K562 (cell line): ENCODE measurements at regions not wholly inside any gene's neighbourhood (a gene's known extent, or its start where the extent isn't known, plus 50 kb on each side); places are given as distances from the start of the nearest gene placed in this dataset.
"Not testable (repeated sequence)": the region's sequence is repeated elsewhere in the genome, so short reads cannot be mapped to it uniquely, and the experiment has no call there.

Experiments
- ATAC-seq: fragments of 200-7000 bp; cut with Tn5 transposase; 3 replicates; pipeline ENCODE4 v1.9.1; 2020; ENCODE audit warnings: moderate library complexity
- BruUV-seq: library from RNA; stranded (reverse); fragments of 400-500 nt; replicated peaks from 2 replicates; lab custom pipeline; 2021; lab: Mats Ljungman, UMichigan
- CTCF ChIA-PET: fragments of 300-600 bp; formaldehyde crosslinking; extraction: SDS; loops from one replicate; lab custom pipeline; 2021; ENCODE audit warnings: low intra/inter-chr PET ratio; lab: Yijun Ruan, JAX
- POLR2A ChIA-PET: fragments of 300-600, 350-650 bp; sonication (Branson Sonifier 250); formaldehyde crosslinking; extraction: SDS; loops from one replicate; lab custom pipeline; 2021; ENCODE audit warnings: antibody characterized with exemption, inconsistent platforms; lab: Yijun Ruan, JAX
- DNase-seq, 4 experiments: peaks; one replicate each; pipeline versions ENCODE4 v3.0.0 to v3.0.0-alpha.2; 2011 to 2018; ENCODE audit warnings: low spot score in 3 of 4, mixed read lengths in 3 of 4; ENCODE audit errors: extremely low read depth in 1 of 4
- FAIRE-seq: peaks from 2 replicates; lab custom pipeline; 2011; peaks lifted over from hg19 to GRCh38; lab: Jason Lieb, UNC
- H2AFZ ChIP-seq: 2 replicates; pipeline ENCODE4 v1.6.0; 2011; ENCODE audit warnings: low read depth, low read length, control low read depth, inconsistent platforms
- H3K27ac ChIP-seq: fragments of 200-600 bp; 3 replicates; pipeline ENCODE4 v1.8.0; 2011; ENCODE audit warnings: low read depth, mild to moderate bottlenecking, control low read depth, inconsistent platforms, low read length, moderate library complexity, mixed read lengths; ENCODE audit errors: extremely low read depth
- H3K27me3 ChIP-seq, 2 experiments: fragments of 300-600 bp in 1 of 2; 2 replicates in 1 of 2; 3 replicates in 1 of 2; pipeline versions ENCODE4 v1.6.0 to v1.8.0; 2011; ENCODE audit warnings: inconsistent platforms in 2 of 2, low read length in 2 of 2, mild to moderate bottlenecking in 1 of 2, mixed read lengths in 1 of 2, moderate library complexity in 1 of 2; ENCODE audit not compliant: control insufficient read depth in 2 of 2, insufficient read depth in 2 of 2
- H3K36me3 ChIP-seq: fragments of 300-600 bp; 3 replicates; pipeline ENCODE4 v1.8.0; 2011; ENCODE audit warnings: mild to moderate bottlenecking, low read length, inconsistent platforms; ENCODE audit not compliant: control insufficient read depth, insufficient read depth
- H3K4me1 ChIP-seq, 2 experiments: fragments of 200-600 bp in 1 of 2; replicated peaks in 1 of 2; 2 replicates in 1 of 2; 3 replicates in 1 of 2; pipeline versions ENCODE4 v1.5.1 to v1.8.0; 2011; ENCODE audit warnings: inconsistent platforms in 2 of 2, low read length in 2 of 2, mild to moderate bottlenecking in 1 of 2, mixed read lengths in 1 of 2, moderate library complexity in 1 of 2; ENCODE audit not compliant: control insufficient read depth in 2 of 2, insufficient read depth in 2 of 2
- H3K4me2 ChIP-seq: 2 replicates; pipeline ENCODE4 v1.6.1; 2011; ENCODE audit warnings: low read length, control low read depth, inconsistent platforms, mixed read lengths; ENCODE audit not compliant: insufficient read depth
- H3K4me3 ChIP-seq: fragments of 200-600 bp; sonication (generic), shearing (Covaris generic); 2 replicates; pipeline ENCODE4 v1.5.1; 2016; ENCODE audit warnings: control low read depth, inconsistent platforms
- H3K79me2 ChIP-seq: fragments of 200-600 bp; 3 replicates; pipeline ENCODE4 v1.8.0; 2011; ENCODE audit warnings: low read length, inconsistent platforms; ENCODE audit not compliant: control insufficient read depth, insufficient read depth
- H3K9ac ChIP-seq, 2 experiments: 2 replicates each; pipeline versions ENCODE4 v1.6.0 to v1.6.1; 2011; ENCODE audit warnings: low read depth in 2 of 2, low read length in 2 of 2, control low read depth in 1 of 2, inconsistent platforms in 1 of 2, mild to moderate bottlenecking in 1 of 2, mixed read lengths in 1 of 2; ENCODE audit not compliant: insufficient read depth in 1 of 2
- H3K9me1 ChIP-seq: one replicate; pipeline ENCODE4 v1.6.0; 2011; ENCODE audit warnings: inconsistent platforms, mild to moderate bottlenecking, low read length, moderate library complexity; ENCODE audit not compliant: control insufficient read depth, insufficient read depth
- H3K9me3 ChIP-seq: replicated peaks from 2 replicates; pipeline ENCODE4 v1.5.1; 2011; ENCODE audit warnings: low read depth, low read length, inconsistent platforms; ENCODE audit not compliant: control insufficient read depth, insufficient read depth
- H4K20me1 ChIP-seq: replicated peaks from 2 replicates; pipeline ENCODE4 v1.6.1; 2011; ENCODE audit warnings: low read length, inconsistent platforms, mixed read lengths; ENCODE audit not compliant: control insufficient read depth, insufficient read depth
- GABPB1 ChIP-seq: sonication (generic); formaldehyde crosslinking; IDR thresholded peaks from 2 replicates; pipeline ENCODE4 v1.8.0; 2022; ENCODE audit warnings: mild to moderate bottlenecking, missing genetic modification reagents
- MTA3 ChIP-seq: fragments of 450-650 bp; formaldehyde crosslinking; IDR thresholded peaks from 2 replicates; pipeline ENCODE4 v1.6.1; 2017; ENCODE audit warnings: mild to moderate bottlenecking, borderline replicate concordance
- WGBS: fragments of 100-300 bp; shearing (Covaris generic); methylation state at CpG from one replicate; pipeline ENCODE4 v1.1.6; 2016; ENCODE audit warnings: low coverage, mixed read lengths; ENCODE audit not compliant: insufficient coverage; ENCODE audit errors: missing lambda C conversion rate; 5-methylcytosine and 5-hydroxymethylcytosine counted together
- in situ Hi-C: fragments of 300-500 bp; cut with MboI; formaldehyde crosslinking; loops from 4 replicates; pipeline ENCODE4 v1.15.0; 2018; ENCODE audit warnings: inconsistent platforms, mixed read lengths
- intact Hi-C: fragments of 100-400 bp; cut with micrococcal nuclease; formaldehyde crosslinking; loops from 2 replicates; pipeline ENCODE4 v1.14.2; 2022

DNA sequence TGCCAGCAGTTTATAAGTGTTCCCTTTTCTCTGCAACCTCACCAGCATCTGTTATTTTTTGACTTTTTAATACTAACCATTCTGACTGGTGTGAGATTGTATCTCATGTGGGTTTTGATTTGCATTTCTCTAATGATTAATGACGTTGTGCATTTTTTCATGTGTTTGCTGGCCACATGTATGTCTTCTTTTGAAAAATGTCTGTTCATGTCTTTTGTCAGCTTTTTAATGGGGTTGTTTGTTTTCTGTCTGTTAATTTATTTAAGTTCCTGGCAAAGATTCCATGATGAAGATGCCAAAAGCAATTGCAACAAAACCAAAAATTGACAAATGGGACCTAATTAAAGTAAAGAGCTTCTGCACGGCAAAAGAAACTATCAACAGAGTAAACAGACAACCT, 137.2 kb upstream of the JCAD start:
- H3K9me1 ChIP-seq, H3K27ac ChIP-seq, H3K79me2 ChIP-seq, H3K9me3 ChIP-seq, DNase-seq, intact Hi-C loops, BruUV-seq, H4K20me1 ChIP-seq, H3K4me1 ChIP-seq, FAIRE-seq, CTCF ChIA-PET, in situ Hi-C loops, POLR2A ChIA-PET, H3K4me3 ChIP-seq, H2AFZ ChIP-seq, H3K36me3 ChIP-seq, ATAC-seq, H3K9ac ChIP-seq, H3K4me2 ChIP-seq: not testable (repeated sequence)
- H3K27me3 ChIP-seq = peaks cover 0 to 10% of the 10 kb centered on the region in 2 experiments; a peak in 2 of 5 replicates
- 2% methylated on average over 2 of the region's 2 CpGs for WGBS

DNA sequence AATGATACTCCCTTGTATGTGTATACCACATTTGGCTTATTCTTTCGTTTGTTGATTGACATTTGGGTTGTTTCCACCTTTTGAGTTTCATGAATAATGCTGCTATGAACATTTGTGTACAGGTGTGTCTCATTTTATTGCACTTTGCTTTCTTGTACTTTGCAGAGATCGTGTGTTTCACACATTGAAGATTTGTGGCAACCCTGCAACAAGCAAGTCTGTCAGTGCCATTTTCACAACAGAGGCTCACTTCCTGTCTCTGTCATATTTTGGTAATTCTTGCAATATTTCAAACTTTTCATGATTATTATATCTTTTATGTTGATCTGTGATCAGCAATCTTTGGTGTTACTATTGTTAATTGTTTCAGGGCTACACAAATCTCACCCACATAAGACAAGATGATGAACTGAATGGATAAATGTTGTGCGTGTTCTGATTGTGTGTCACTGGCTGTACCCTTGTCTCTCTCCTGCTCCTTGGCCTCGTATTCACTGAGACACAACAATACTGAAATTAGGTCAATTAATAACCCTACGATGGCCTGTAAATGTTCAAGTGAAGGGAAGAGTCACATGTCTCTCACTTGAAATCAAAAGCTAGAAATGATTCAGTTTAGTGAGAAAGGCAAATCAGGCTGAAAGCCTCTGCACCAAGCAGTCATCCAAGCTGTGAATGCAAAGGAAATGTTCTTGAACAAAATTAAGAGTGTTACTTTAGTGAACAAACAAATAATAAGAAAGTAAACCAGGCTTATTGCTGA, 133.6 kb upstream of the JCAD start:
- 10% methylated on average over 5 of the region's 5 CpGs for WGBS

More for the DNA sequence above, 133.6 kb upstream of the JCAD start:
- Histone ChIP-seq H3K9me3 (no peaks in the 10 kb centered on the region), H3K4me3 (no peak overlapping the region), H3K79me2 (no peaks in the 10 kb centered on the region), H3K27ac (no peak overlapping the region), H3K36me3 (no peaks in the 10 kb centered on the region), H3K4me2 (no peak overlapping the region), H3K27me3 (peaks cover 0 to 14% of the 10 kb centered on the region in 2 experiments; a peak in 2 of 5 replicates), H3K9me1 (no peaks in the 10 kb centered on the region), H4K20me1 (no peaks in the 10 kb centered on the region), H2AFZ (no peak overlapping the region), H3K9ac (no peak overlapping the region), H3K4me1 (peaks cover 9% of the 10 kb centered on the region in 2 experiments; a peak in 3 of 5 replicates)
- no peak for FAIRE-seq
- BruUV-seq = no TSS peak
- intact Hi-C loops (no loop called here), in situ Hi-C loops (no loop called here)
- ChIA-PET POLR2A (no interaction called here), CTCF (no interaction called here)
- no peak for DNase-seq
- no peak for ATAC-seq
- TF ChIP-seq GABPB1 (CRISPR knock-in tag) (no peak), MTA3 (no peak)
